Ovary (tissue), 7 donors: ENCODE measurements at regions not wholly inside any gene's neighbourhood (a gene's known extent, or its start where the extent isn't known, plus 50 kb on each side); places are given as distances from the start of the nearest gene placed in this dataset.

Experiments
- DNase-seq, 5 donors: peaks; one replicate each; pipeline ENCODE4 v3.0.0-alpha.2; 2019 to 2020
- H3K27ac ChIP-seq, 2 donors: fragments of 200-600 bp; one replicate each; pipeline versions ENCODE4 v1.5.1 to v1.8.0; 2019 to 2022
- H3K27me3 ChIP-seq: fragments of 200-600 bp; one replicate; pipeline ENCODE4 v1.8.0; 2022
- H3K36me3 ChIP-seq: fragments of 200-600 bp; sonication (generic); one replicate; pipeline ENCODE4 v1.5.1; 2019
- H3K4me1 ChIP-seq: one replicate; pipeline ENCODE4 v1.8.1; 2013; ENCODE audit warnings: mild to moderate bottlenecking, moderate library complexity; ENCODE audit not compliant: insufficient read depth
- H3K4me3 ChIP-seq: fragments of 200-600 bp; sonication (generic); one replicate; pipeline ENCODE4 v1.5.1; 2017
- H3K9me3 ChIP-seq, 2 donors: fragments of 200-600 bp in 1 of 2; sonication (generic) in 1 of 2; one replicate each; pipeline versions ENCODE4 v1.5.1 to v1.8.1; 2013 to 2019; ENCODE audit warnings: mild to moderate bottlenecking in 1 of 2, moderate library complexity in 1 of 2
- CTCF ChIP-seq, 3 donors: fragments of 450-650 bp in 2 of 3; fragments of 200-600 bp in 1 of 3; IDR thresholded peaks; one replicate each; pipeline versions ENCODE4 v1.5.1 to v1.8.0; 2016 to 2022; ENCODE audit warnings: antibody characterized with exemption in 3 of 3, mild to moderate bottlenecking in 1 of 3
- EP300 ChIP-seq: sonication (generic); formaldehyde crosslinking; IDR thresholded peaks from one replicate; pipeline ENCODE4 v1.6.1; 2017; ENCODE audit warnings: antibody characterized with exemption
- POLR2A ChIP-seq: fragments of 450-650 bp; IDR thresholded peaks from one replicate; pipeline ENCODE4 v1.6.1; 2017; ENCODE audit warnings: antibody characterized with exemption, mild to moderate bottlenecking, moderate library complexity
- WGBS, 3 donors: extraction: QIAGEN DNeasy Blood & Tissue Kit in 1 of 3; methylation state at CpG; one replicate each; pipeline versions ENCODE4 v1.1.5 to v1.1.7; 2013 to 2017; 5-methylcytosine and 5-hydroxymethylcytosine counted together
- intact Hi-C, 4 donors: fragments of 100-400 bp; cut with DNase I; formaldehyde crosslinking; loops; one replicate each; pipeline versions ENCODE4 v1.11.0 to v1.15.1; 2022 to 2023
- donor health status: DM: no; HTN: no; CAD: no; lungs with moderate emphysema.
- donor health status: DM: no; HTN: no; CAD: no.
- donor health status: Bipolar disorder and iron deficiency.
- donor health status: DM: no; HTN: no; CAD: no.
- donor health status: DM: yes; HTN: yes; CAD: no.

GRCh38 chr10:20976390-20976789 is 79.3 kb upstream of the NEBL start:
- Histone ChIP-seq H3K4me3 (no peak overlapping the region), H3K36me3 (no peaks in the 10 kb centered on the region), H3K4me1 (no peaks in the 10 kb centered on the region), H3K9me3 (no peaks in the 10 kb centered on the region), H3K27ac (no peak overlapping the region), H3K27me3 (no peaks in the 10 kb centered on the region)
- DNase-seq = no peak
- WGBS, 3 donors = 92 to 95% (median 93%) methylated on average over 3 of the region's 3 CpGs
- TF ChIP-seq POLR2A = no peak
- TF ChIP-seq CTCF (IDR thresholded peaks at IDR 0.05) = no peak
- TF ChIP-seq EP300 = no peak
- intact Hi-C loops = no loop called here

DNA sequence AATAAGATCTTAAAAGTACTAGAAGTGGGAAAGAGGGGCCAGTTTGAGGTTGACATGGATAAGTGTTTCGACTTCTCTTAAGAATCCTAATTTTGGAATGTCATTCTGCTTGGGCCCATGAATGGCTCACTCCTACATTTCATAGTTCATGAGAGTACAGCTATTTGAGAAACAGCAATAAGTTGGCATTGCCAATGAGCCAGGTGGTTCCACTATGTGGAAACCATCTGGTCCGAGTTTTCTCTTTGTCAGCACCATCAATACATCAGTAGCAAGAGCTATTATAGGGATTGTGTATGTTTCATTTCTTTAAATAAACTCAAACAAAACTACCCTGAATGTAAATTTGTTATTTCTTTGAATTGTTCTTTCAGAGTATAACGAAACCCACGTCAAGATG is 78.1 kb upstream of the NEBL start:
- no peaks in the 10 kb centered on the region for H3K27me3 ChIP-seq
- H3K36me3 ChIP-seq = no peaks in the 10 kb centered on the region
- no peak for DNase-seq
- H3K27ac ChIP-seq = no peak overlapping the region
- intact Hi-C loops = no loop called here
- TF ChIP-seq CTCF (IDR thresholded peaks at IDR 0.05) (no peak), POLR2A (no peak), EP300 (no peak)
- no peaks in the 10 kb centered on the region for H3K4me1 ChIP-seq
- WGBS, 3 donors = 90 to 92% (median 91%) methylated on average over 4 of the region's 4 CpGs
- no peak overlapping the region for H3K4me3 ChIP-seq
- H3K9me3 ChIP-seq = no peaks in the 10 kb centered on the region

DNA sequence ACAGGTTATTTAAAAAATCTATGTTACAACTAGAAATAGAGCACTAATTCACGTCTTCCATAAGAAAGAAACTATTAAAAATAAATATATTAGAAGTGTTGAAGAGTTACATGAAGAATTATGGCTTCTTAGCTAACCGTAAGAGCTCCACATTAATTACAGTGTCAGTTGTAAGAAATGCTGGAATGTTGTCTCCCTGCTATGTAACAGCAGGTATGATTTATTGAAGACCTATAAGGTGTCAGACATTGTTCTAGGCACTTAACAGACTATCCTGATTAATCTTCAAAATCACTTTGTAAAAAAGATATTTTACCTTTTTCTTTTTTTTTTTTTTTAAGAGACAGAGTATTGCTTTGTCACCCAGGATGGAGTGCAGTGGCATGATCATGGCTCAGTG is 75.8 kb upstream of the NEBL start:
- intact Hi-C loops = no loop called here
- H3K27ac ChIP-seq = no peak overlapping the region
- H3K9me3 ChIP-seq = no peaks in the 10 kb centered on the region
- no peaks in the 10 kb centered on the region for H3K36me3 ChIP-seq
- no peaks in the 10 kb centered on the region for H3K4me1 ChIP-seq
- TF ChIP-seq POLR2A = no peak
- no peak for TF ChIP-seq EP300
- H3K4me3 ChIP-seq = no peak overlapping the region
- no peaks in the 10 kb centered on the region for H3K27me3 ChIP-seq
- WGBS, 3 donors = 73 to 89% (median 84%) methylated on average over 2 of the region's 2 CpGs
- DNase-seq = no peak

- Histone ChIP-seq H3K27ac (no peak overlapping the region), H3K4me3 (no peak overlapping the region), H3K4me1 (no peaks in the 10 kb centered on the region), H3K36me3 (no peaks in the 10 kb centered on the region), H3K27me3 (no peaks in the 10 kb centered on the region), H3K9me3 (no peaks in the 10 kb centered on the region)
- WGBS, 3 donors = 46 to 54% (median 50%) methylated on average over 3 of the region's 3 CpGs
- no peak for DNase-seq
- TF ChIP-seq EP300 (no peak), POLR2A (no peak), CTCF (IDR thresholded peaks at IDR 0.05) (no peak)
- intact Hi-C loops = no loop called here
These were observed 74.8 kb upstream of the NEBL start for GRCh38 chr10:20971901-20972300.

- no peak for TF ChIP-seq POLR2A
- no peak for TF ChIP-seq EP300
- no peak for TF ChIP-seq CTCF (IDR thresholded peaks at IDR 0.05)
- 67 to 74% (median 68%) methylated on average over 4 of the region's 4 CpGs for WGBS, 3 donors
- H3K4me1 ChIP-seq = no peaks in the 10 kb centered on the region
- H3K9me3 ChIP-seq = no peaks in the 10 kb centered on the region
- no peaks in the 10 kb centered on the region for H3K27me3 ChIP-seq
- DNase-seq = no peak
- no peak overlapping the region for H3K27ac ChIP-seq
- intact Hi-C loops = no loop called here
- no peak overlapping the region for H3K4me3 ChIP-seq
- H3K36me3 ChIP-seq = no peaks in the 10 kb centered on the region
These were observed 73.6 kb upstream of the NEBL start for GRCh38 chr10:20970708-20971107.
